Left cardiac atrium (tissue), 4 donors: ENCODE measurements at regions not wholly inside any gene's neighbourhood (a gene's known extent, or its start where the extent isn't known, plus 50 kb on each side); places are given as distances from the start of the nearest gene placed in this dataset.
"Not testable (repeated sequence)": the region's sequence is repeated elsewhere in the genome, so short reads cannot be mapped to it uniquely, and the experiment has no call there.

Experiments used
- ATAC-seq, 2 donors: fragments of 200-7000 bp; cut with Tn5 transposase; one replicate each; pipeline ENCODE4 v1.9.1; 2020; ENCODE audit warnings: mild to moderate bottlenecking in 2 of 2, moderate library complexity in 2 of 2
- DNase-seq: peaks from one replicate; pipeline ENCODE4 v3.0.0-alpha.2; 2020
- intact Hi-C, 2 donors: fragments of 100-400 bp; cut with DNase I; formaldehyde crosslinking; loops; one replicate each; pipeline versions ENCODE4 v1.14.1 to v1.15.1; 2022 to 2023
- donor health status: DM: no; HTN: yes; CAD: no.
- donor health status: DM: no; HTN: yes; CAD: no; lungs with severe emphysema.
- donor health status: DM: yes; HTN: yes; CAD: no.
- donor health status: Dilated cardiomyopathy.

DNA sequence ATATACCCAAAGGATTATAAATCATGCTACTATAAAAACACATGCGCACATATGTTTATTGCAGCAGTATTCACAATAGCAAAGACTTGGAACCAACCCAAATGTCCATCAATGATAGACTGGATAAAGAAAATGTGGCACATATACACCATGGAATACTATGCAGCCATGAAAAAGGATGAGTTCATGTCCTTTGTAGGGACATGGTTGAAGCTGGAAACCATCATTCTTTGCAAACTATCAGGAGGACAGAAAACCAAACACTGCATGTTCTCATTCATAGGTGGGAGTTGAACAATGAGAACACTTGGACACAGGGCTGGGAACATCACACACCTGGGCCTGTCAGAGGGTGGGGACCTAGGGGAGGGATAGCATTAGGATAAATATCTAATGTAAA, 98.9 kb upstream of the BCHE start:
- ATAC-seq, intact Hi-C loops, DNase-seq: not testable (repeated sequence)

- intact Hi-C loops = not testable (repeated sequence)
These were observed 87.1 kb upstream of the BCHE start for GRCh38 chr3:165924301-165924791.

DNA sequence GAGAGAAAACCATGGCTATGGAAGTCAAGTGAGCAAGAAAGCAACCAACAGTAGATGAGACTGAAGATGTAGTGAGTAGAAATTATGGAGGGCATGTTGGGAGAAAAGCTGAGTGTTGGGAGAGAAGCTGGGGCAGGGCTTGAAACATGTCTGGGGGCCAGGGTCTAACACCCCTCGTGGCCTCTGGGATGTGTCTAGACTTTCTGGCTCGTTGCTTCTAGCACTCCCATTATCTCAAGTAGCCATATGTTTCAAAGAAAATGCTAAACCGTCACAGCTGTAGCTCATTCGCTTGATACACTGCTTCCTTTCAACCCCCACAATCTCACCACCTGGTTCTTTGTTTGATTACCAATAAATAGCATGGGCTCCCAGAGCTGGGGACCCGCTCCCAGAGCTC, 83.8 kb upstream of the BCHE start:
- DNase-seq (no peak), ATAC-seq (no peak)
- intact Hi-C loops = no loop called here

More at GRCh38 chr3:165924301-165924791, 87.1 kb upstream of the BCHE start:
- not testable (repeated sequence) for ATAC-seq, DNase-seq

GRCh38 chr3:165919284-165919683, 82.1 kb upstream of the BCHE start:
- intact Hi-C loops = no loop called here
- no peak for DNase-seq
- no peak for ATAC-seq

GRCh38 chr3:165918657-165918979, 81.4 kb upstream of the BCHE start:
- no peak for ATAC-seq
- intact Hi-C loops = no loop called here
- DNase-seq = no peak

DNA sequence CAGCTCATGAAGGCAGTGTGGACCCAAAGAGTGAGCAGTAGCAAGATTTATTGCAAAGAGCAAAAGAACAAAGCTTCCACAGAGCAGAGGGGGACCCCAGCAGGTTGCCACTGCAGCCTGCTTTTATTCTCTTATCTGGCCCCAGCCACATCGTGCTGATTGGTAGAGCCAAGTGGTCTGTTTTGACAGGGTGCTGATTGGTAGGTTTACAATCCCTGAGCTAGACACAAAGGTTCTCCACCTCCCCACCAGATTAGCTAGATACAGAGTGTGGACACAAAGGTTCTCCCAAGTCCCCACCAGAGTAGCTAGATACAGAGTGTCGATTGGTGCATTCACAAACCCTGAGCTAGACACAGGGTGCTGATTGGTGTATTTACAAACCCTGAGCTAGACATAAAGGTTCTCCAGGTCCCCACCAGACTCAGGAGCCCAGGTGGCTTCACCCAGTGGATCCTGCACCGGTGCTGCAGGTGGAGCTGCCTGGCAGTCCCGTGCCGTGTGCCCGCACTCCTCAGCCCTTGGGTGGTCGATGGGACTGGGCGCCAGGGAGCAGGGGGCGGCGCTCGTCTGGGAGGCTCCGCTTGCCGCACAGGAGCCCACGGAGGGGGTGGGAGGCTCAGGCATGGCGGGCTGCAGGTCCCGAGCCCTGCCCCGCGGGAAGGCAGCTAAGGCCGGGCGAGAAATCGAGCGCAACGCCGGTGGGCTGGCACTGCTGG, 80.9 kb upstream of the BCHE start:
- ATAC-seq, DNase-seq, intact Hi-C loops: not testable (repeated sequence)

DNA sequence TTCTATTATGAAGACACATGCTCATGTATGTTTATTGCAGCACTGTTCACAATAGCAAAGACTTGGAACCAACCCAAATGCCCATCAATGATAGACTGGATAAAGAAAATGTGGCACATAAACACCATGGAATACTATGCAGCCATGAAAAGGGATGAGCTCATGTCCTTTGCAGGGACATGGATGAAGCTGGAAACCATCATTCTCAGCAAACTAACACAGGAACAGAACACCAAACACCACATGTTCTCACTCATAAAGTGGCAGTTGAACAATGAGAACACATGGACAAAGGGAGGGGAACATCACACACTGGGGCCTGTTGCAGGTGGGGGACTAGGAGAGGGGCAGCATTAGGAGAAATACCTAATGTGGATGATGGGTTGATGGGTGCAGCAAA, 77.9 kb upstream of the BCHE start:
- intact Hi-C loops, ATAC-seq, DNase-seq: not testable (repeated sequence)

- DNase-seq (no peak), ATAC-seq (no peak)
- intact Hi-C loops = no loop called here
These were observed 66.8 kb upstream of the BCHE start for GRCh38 chr3:165903885-165904630.

GRCh38 chr3:165899066-165899465, 61.8 kb upstream of the BCHE start:
- no peak for ATAC-seq
- intact Hi-C loops = no loop called here
- DNase-seq = no peak

GRCh38 chr3:165897137-165897536, 59.9 kb upstream of the BCHE start:
- no peak for DNase-seq
- intact Hi-C loops = no loop called here
- ATAC-seq = no peak

DNA sequence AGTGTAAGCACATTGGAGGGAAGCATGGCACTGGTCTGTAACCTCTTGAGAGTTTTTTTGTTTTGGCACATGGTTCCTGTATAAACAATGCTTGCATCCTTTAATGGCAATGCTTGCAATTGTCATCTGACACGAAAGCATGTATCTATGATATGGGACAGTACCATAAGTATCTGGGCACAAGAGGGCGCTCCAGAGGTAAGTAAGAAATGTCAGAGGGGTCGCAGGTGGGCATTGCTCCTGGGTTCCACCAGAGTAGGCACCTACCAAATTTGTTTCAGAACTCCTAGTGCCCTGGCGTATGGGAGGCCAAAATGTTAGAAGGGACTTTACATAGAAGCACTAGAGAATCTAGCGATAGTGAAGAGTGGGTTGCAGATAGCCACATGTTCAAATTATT, 58.7 kb upstream of the BCHE start:
- ATAC-seq (no peak), DNase-seq (no peak)
- intact Hi-C loops = no loop called here

- ATAC-seq (no peak), DNase-seq (no peak)
- intact Hi-C loops = no loop called here
These were observed 55.3 kb upstream of the BCHE start for GRCh38 chr3:165892565-165892964.
